Activated naive CD4-positive, alpha-beta T cell treated with anti-CD3 and anti-CD28 coated beads, Interleukin-2, amount 10 ng/mL, durations not matched to agents 7 days and 5 days (primary cell): ENCODE measurements at regions not wholly inside any gene's neighbourhood (a gene's known extent, or its start where the extent isn't known, plus 50 kb on each side); places are given as distances from the start of the nearest gene placed in this dataset.

ENCODE experiments used
- CTCF ChIA-PET: fragments of 350-600 bp; sonication (Branson Sonifier 250); formaldehyde crosslinking; loops from one replicate; lab custom pipeline; 2021; ENCODE audit warnings: antibody characterized with exemption; lab: Charles Lee
- DNase-seq: peaks from one replicate; pipeline ENCODE4 v3.0.0-alpha.2; 2020
- H3K27ac Mint-ChIP-seq: one replicate; pipeline ENCODE4 v1.8.0; 2021; ENCODE audit warnings: mild to moderate bottlenecking, moderate library complexity, mixed read lengths
- H3K27me3 Mint-ChIP-seq: one replicate; pipeline ENCODE4 v1.8.0; 2021; ENCODE audit warnings: mild to moderate bottlenecking, mixed read lengths
- H3K36me3 Mint-ChIP-seq: one replicate; pipeline ENCODE4 v1.8.0; 2021; ENCODE audit warnings: mixed read lengths
- H3K4me1 Mint-ChIP-seq: one replicate; pipeline ENCODE4 v1.8.0; 2021; ENCODE audit warnings: mixed read lengths
- H3K4me3 Mint-ChIP-seq: one replicate; pipeline ENCODE4 v1.8.0; 2021; ENCODE audit warnings: mild to moderate bottlenecking, moderate library complexity, mixed read lengths
- H3K9me3 Mint-ChIP-seq: one replicate; pipeline ENCODE4 v1.8.0; 2021; ENCODE audit warnings: mixed read lengths

- no peaks in the 10 kb centered on the region for H3K36me3 Mint-ChIP-seq
- H3K4me1 Mint-ChIP-seq, result no peaks in the 10 kb centered on the region
- no peak for DNase-seq
- H3K27ac Mint-ChIP-seq, result no peak overlapping the region
- CTCF ChIA-PET, result interaction anchor here (1.4 to 5.2 kb wide), 4 partner anchors 7 to 141 kb away, joined by 3 to 109 read pairs (median 23); no protein-coding TSS in a partner anchor
- H3K9me3 Mint-ChIP-seq, result no peaks in the 10 kb centered on the region
- no peak overlapping the region for H3K4me3 Mint-ChIP-seq
- peaks cover 25% of the 10 kb centered on the region for H3K27me3 Mint-ChIP-seq
Observed at GRCh38 chr2:16615687-16616615, 49.7 kb downstream of the CYRIA start.

- CTCF ChIA-PET, result interaction anchor here (1.1 to 5.2 kb wide), 4 partner anchors 8 to 142 kb away, joined by 3 to 109 read pairs (median 8); no protein-coding TSS in a partner anchor
- H3K36me3 Mint-ChIP-seq, result no peaks in the 10 kb centered on the region
- H3K27ac Mint-ChIP-seq, result no peak overlapping the region
- no peak for DNase-seq
- H3K27me3 Mint-ChIP-seq, result peaks cover 20% of the 10 kb centered on the region
- H3K4me1 Mint-ChIP-seq, result no peaks in the 10 kb centered on the region
- no peaks in the 10 kb centered on the region for H3K9me3 Mint-ChIP-seq
- H3K4me3 Mint-ChIP-seq, result no peak overlapping the region
Observed at GRCh38 chr2:16615246-16615645, 50.4 kb downstream of the CYRIA start.

GRCh38 chr2:16614314-16614860 is 51.2 kb downstream of the CYRIA start:
- Mint-ChIP-seq H3K36me3 (no peaks in the 10 kb centered on the region), H3K27me3 (peaks cover 20% of the 10 kb centered on the region), H3K27ac (no peak overlapping the region), H3K9me3 (no peaks in the 10 kb centered on the region), H3K4me3 (no peak overlapping the region), H3K4me1 (peaks cover under 1% of the 10 kb centered on the region)
- CTCF ChIA-PET, result interaction anchor here (1.0 to 5.2 kb wide), 5 partner anchors 7 to 143 kb away, joined by 3 to 109 read pairs (median 3); no protein-coding TSS in a partner anchor
- DNase-seq, result no peak

- CTCF ChIA-PET, result interaction anchor here (0.7 to 5.2 kb wide), 7 partner anchors 9 to 697 kb away, joined by 3 to 109 read pairs (median 4); no protein-coding TSS in a partner anchor
- no peak overlapping the region for H3K4me3 Mint-ChIP-seq
- peaks cover 7% of the 10 kb centered on the region for H3K4me1 Mint-ChIP-seq
- H3K27ac Mint-ChIP-seq, result no peak overlapping the region
- H3K9me3 Mint-ChIP-seq, result no peaks in the 10 kb centered on the region
- H3K36me3 Mint-ChIP-seq, result no peaks in the 10 kb centered on the region
- H3K27me3 Mint-ChIP-seq, result peaks cover 20% of the 10 kb centered on the region
- DNase-seq, result no peak
Observed at GRCh38 chr2:16613539-16614011, 52.1 kb downstream of the CYRIA start.

GRCh38 chr2:16612490-16612889 is 53.1 kb downstream of the CYRIA start:
- H3K4me3 Mint-ChIP-seq, result no peak overlapping the region
- H3K9me3 Mint-ChIP-seq, result no peaks in the 10 kb centered on the region
- H3K27me3 Mint-ChIP-seq, result peaks cover 20% of the 10 kb centered on the region
- CTCF ChIA-PET, result interaction anchor here (1.1 to 5.2 kb wide), 5 partner anchors 8 to 698 kb away, joined by 3 to 109 read pairs (median 5); no protein-coding TSS in a partner anchor
- no peak for DNase-seq
- no peak overlapping the region for H3K27ac Mint-ChIP-seq
- peaks cover 9% of the 10 kb centered on the region for H3K4me1 Mint-ChIP-seq
- no peaks in the 10 kb centered on the region for H3K36me3 Mint-ChIP-seq

GRCh38 chr2:16609786-16610185 is 55.8 kb downstream of the CYRIA start:
- Mint-ChIP-seq H3K4me3 (no peak overlapping the region), H3K4me1 (peaks cover 9% of the 10 kb centered on the region), H3K27ac (no peak overlapping the region), H3K9me3 (no peaks in the 10 kb centered on the region), H3K36me3 (no peaks in the 10 kb centered on the region), H3K27me3 (peaks cover 15% of the 10 kb centered on the region)
- DNase-seq, result no peak
- CTCF ChIA-PET, result interaction anchor here (0.6 to 1.9 kb wide), 12 partner anchors 9 to 670 kb away, joined by 3 to 21 read pairs (median 7); partner anchors contain the start of gene MYCN

GRCh38 chr2:16608661-16609643 is 56.7 kb downstream of the CYRIA start:
- H3K36me3 Mint-ChIP-seq, result no peaks in the 10 kb centered on the region
- H3K27ac Mint-ChIP-seq, result peak overlapping the region; percentile 85

GRCh38 chr2:16607301-16607700 is 58.3 kb downstream of the CYRIA start:
- DNase-seq, result no peak
- H3K27ac Mint-ChIP-seq, result no peak overlapping the region
- CTCF ChIA-PET, result interaction anchor here (0.7 to 1.4 kb wide), 4 partner anchors 8 to 667 kb away, joined by 3 to 5 read pairs (median 4); partner anchors contain the start of gene MYCN
- H3K27me3 Mint-ChIP-seq, result peaks cover 8% of the 10 kb centered on the region
- H3K9me3 Mint-ChIP-seq, result no peaks in the 10 kb centered on the region
- no peak overlapping the region for H3K4me3 Mint-ChIP-seq
- H3K4me1 Mint-ChIP-seq, result peaks cover 9% of the 10 kb centered on the region
- H3K36me3 Mint-ChIP-seq, result no peaks in the 10 kb centered on the region

More at GRCh38 chr2:16608661-16609643, 56.7 kb downstream of the CYRIA start:
- Mint-ChIP-seq H3K4me3 (peak overlapping the region; percentile 79), H3K9me3 (no peaks in the 10 kb centered on the region), H3K4me1 (peaks cover 9% of the 10 kb centered on the region), H3K27me3 (peaks cover 7% of the 10 kb centered on the region)
- CTCF ChIA-PET, result interaction anchor here (0.6 to 1.9 kb wide), 22 partner anchors 8 to 1125 kb away, joined by 3 to 21 read pairs (median 4); partner anchors contain the start of gene MYCN
- DNase-seq, result peak; percentile 92

GRCh38 chr2:16604236-16604635 is 61.4 kb downstream of the CYRIA start:
- H3K4me3 Mint-ChIP-seq, result no peak overlapping the region
- H3K27me3 Mint-ChIP-seq, result peaks cover 4% of the 10 kb centered on the region
- H3K4me1 Mint-ChIP-seq, result peaks cover 7% of the 10 kb centered on the region
- no peak for DNase-seq
- CTCF ChIA-PET, result interaction anchor here (0.9 to 1.1 kb wide), 2 partner anchors 153 to 664 kb away, joined by 3 read pairs; partner anchors contain the start of gene MYCN
- no peak overlapping the region for H3K27ac Mint-ChIP-seq
- H3K9me3 Mint-ChIP-seq, result no peaks in the 10 kb centered on the region
- no peaks in the 10 kb centered on the region for H3K36me3 Mint-ChIP-seq

GRCh38 chr2:16591370-16591933 is 74.2 kb downstream of the CYRIA start:
- CTCF ChIA-PET, result no interaction called here
- H3K27me3 Mint-ChIP-seq, result no peaks in the 10 kb centered on the region

GRCh38 chr2:16589465-16589864 is 76.2 kb downstream of the CYRIA start:
- CTCF ChIA-PET, result no interaction called here
- no peaks in the 10 kb centered on the region for H3K9me3 Mint-ChIP-seq
- H3K4me3 Mint-ChIP-seq, result no peak overlapping the region
- no peaks in the 10 kb centered on the region for H3K4me1 Mint-ChIP-seq
- DNase-seq, result no peak
- H3K27me3 Mint-ChIP-seq, result no peaks in the 10 kb centered on the region
- H3K27ac Mint-ChIP-seq, result no peak overlapping the region
- no peaks in the 10 kb centered on the region for H3K36me3 Mint-ChIP-seq

More at GRCh38 chr2:16591370-16591933, 74.2 kb downstream of the CYRIA start:
- Mint-ChIP-seq H3K4me3 (no peak overlapping the region), H3K36me3 (no peaks in the 10 kb centered on the region), H3K27ac (no peak overlapping the region), H3K9me3 (no peaks in the 10 kb centered on the region), H3K4me1 (no peaks in the 10 kb centered on the region)
- DNase-seq, result no peak

- CTCF ChIA-PET, result no interaction called here
- no peaks in the 10 kb centered on the region for H3K36me3 Mint-ChIP-seq
- no peaks in the 10 kb centered on the region for H3K4me1 Mint-ChIP-seq
- H3K27ac Mint-ChIP-seq, result no peak overlapping the region
- no peak for DNase-seq
- H3K9me3 Mint-ChIP-seq, result no peaks in the 10 kb centered on the region
- H3K27me3 Mint-ChIP-seq, result no peaks in the 10 kb centered on the region
- no peak overlapping the region for H3K4me3 Mint-ChIP-seq
Observed at GRCh38 chr2:16588565-16588964, 77.1 kb downstream of the CYRIA start.

- CTCF ChIA-PET, result no interaction called here
- no peaks in the 10 kb centered on the region for H3K4me1 Mint-ChIP-seq
- no peak overlapping the region for H3K27ac Mint-ChIP-seq
- H3K27me3 Mint-ChIP-seq, result no peaks in the 10 kb centered on the region
- no peaks in the 10 kb centered on the region for H3K36me3 Mint-ChIP-seq
- no peak overlapping the region for H3K4me3 Mint-ChIP-seq
- no peak for DNase-seq
- H3K9me3 Mint-ChIP-seq, result no peaks in the 10 kb centered on the region
Observed at GRCh38 chr2:16587601-16588000, 78.0 kb downstream of the CYRIA start.
